Left renal pelvis (tissue), 4 donors: ENCODE measurements at regions not wholly inside any gene's neighbourhood (a gene's known extent, or its start where the extent isn't known, plus 50 kb on each side); places are given as distances from the start of the nearest gene placed in this dataset.
A peak's percentile ranks its signal among the peaks of the same experiment; 100 is the strongest.
"Not testable (repeated sequence)": the region's sequence is repeated elsewhere in the genome, so short reads cannot be mapped to it uniquely, and the experiment has no call there.

ENCODE experiments used
- DNase-seq, 4 donors: peaks; one replicate each; pipeline ENCODE4 v3.0.0-alpha.2; 2013; ENCODE audit warnings: low read depth in 4 of 4, low spot score in 3 of 4

DNA sequence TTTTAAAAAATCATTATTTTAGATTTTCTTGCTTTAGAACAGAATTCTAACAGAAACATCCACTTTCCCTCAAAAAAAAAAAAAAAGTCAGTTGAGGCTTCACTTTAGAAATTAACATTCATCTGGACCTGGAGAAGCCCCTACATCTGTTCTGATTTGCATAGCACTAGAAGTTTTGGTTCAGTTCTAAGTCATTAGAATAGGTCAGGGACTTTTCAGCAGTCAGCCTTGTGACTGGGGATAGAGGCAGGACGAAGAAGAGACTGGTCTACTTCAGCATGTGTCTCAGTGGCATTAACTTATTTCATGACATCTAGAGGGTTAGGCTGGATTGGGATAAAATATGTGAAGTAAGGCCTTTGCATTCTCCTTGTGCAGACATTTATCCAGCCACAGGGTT lies 215.8 kb upstream of the DAB2 start:
- DNase-seq, result no peak

DNA sequence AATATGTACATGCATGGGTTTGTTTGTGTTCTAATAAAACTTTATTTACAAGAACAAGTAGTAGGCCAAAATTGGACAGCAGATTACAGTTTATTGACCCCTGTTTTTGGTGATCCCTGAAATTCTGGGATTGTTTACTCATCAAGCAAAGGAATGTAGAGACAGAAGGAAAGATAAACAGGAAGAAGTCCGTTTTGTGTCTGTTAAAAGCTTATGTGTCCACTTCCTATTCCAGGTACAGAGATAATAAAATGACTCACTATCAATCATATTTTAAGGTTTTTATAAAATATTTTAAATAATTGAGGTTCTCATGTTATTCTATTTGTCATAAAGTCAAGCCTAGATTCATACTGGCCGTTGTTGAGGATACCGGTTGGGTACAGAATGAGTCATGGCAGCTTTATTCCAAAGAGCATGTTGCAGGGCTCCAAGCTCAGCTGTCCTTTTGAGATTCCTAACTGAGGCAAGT lies 214.9 kb upstream of the DAB2 start:
- no peak for DNase-seq

DNA sequence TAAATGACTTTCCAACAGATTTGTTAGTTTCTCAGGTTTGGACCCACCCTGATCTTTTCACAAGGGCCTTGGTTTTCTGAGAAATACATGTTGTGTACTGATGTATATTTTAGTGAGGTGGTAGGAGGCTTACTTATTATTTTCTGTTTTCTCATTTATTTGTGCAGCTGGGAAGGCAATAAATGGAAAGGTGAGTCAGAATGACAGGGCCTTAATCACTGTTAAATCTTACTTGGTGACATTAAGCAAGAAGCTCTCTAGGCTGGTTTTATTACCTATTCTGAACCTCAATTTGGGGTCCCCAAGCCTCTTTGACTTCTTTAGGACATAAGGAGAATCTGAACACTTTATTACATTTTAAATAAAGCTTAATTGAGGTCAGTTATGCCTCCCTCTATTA lies 214.0 kb upstream of the DAB2 start:
- DNase-seq, result no peak

DNA sequence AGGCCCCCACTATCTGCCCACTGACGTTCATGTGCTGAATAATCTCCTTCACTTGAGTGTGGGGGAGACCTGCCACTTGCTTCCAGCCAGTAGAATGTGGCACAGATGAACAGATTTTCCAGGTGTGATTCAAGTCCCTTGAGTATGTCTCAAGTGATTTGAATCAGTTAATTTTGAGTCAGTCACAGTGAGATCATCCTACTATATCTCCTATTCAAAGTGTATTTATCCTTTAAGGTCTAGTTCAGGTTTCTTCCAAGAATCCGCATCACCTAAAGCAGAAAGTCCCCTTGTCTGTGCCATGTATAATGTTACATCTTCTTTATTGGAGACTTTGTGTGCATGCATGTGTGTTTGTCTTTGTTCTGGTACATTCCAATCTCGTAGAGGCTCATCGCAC lies 208.3 kb upstream of the DAB2 start:
- no peak for DNase-seq

DNA sequence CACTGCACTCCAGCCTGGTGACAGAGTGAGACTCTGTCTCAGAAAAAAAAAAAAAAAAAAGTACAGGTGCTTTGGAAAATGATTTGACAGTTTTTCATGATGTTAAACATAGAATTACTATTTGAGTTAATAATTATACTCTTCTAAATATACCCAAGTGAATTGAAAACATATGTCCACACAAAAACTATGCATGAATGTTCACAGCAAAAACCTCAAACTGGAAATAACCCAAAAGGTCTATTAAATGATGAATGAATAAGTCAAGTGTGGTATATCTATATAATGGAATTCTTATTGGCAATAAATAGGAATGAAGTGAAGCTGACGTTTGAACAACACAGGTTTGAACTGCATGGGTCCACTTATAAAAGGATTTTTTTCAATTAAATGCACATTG lies 207.2 kb upstream of the DAB2 start:
- DNase-seq, result no peak

DNA sequence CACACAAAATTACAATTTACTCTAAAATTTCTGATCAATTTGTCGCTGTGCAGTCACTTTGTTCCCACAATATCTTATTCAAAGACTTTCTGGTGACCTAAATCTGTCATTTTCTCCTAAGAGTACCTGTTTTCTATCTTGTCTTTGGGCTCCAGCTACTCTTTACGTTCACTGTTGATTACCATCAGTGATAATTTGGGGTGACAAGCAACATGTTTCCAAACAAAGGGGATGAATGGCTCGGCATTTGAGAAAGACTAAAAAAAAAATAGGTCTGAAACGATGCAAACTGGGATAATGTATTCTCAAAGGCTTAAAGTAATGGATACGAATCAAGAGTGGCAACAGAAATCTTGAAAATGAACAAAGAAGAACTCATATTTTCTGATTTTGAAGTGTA lies 205.2 kb upstream of the DAB2 start:
- DNase-seq, result no peak

DNA sequence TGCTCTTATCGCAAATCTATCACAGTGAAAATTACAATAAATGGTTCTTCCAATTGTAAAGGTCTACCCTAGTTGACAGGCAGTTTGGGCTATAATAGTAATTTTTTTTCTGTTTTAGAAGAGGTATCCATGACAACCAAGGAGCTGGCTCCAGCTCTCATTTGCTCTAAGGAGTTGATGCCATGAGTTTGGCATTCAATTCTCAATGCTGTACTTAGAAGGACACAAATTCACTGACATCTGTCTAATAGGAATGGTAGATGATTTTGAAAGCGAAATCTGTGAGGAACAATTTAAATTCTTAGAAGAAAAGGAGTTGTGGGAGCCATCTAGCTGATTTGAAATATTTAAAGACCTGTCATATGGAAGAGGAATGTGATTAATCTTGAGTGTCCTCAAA lies 203.6 kb upstream of the DAB2 start:
- no peak for DNase-seq

DNA sequence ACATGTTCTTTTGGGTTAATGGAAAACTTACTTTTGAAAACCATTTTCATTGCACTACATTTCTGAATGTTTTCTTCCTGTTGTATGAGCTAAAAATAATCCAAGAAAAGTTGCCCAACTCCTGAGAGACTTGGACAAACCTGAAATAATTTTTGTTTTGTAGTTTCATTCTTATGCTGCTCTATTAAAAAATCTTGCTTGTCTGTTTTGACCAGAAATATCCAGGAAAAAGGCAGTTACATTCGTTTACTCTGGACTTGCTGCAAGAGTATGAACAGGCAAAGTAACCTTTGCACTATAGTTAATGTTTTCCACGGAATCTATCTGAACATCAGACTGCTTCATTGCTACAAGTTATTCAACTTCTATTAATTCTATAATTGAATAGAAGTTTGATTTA lies 200.1 kb upstream of the DAB2 start:
- DNase-seq, result peak in 1 of 4 donors; percentile 10

DNA sequence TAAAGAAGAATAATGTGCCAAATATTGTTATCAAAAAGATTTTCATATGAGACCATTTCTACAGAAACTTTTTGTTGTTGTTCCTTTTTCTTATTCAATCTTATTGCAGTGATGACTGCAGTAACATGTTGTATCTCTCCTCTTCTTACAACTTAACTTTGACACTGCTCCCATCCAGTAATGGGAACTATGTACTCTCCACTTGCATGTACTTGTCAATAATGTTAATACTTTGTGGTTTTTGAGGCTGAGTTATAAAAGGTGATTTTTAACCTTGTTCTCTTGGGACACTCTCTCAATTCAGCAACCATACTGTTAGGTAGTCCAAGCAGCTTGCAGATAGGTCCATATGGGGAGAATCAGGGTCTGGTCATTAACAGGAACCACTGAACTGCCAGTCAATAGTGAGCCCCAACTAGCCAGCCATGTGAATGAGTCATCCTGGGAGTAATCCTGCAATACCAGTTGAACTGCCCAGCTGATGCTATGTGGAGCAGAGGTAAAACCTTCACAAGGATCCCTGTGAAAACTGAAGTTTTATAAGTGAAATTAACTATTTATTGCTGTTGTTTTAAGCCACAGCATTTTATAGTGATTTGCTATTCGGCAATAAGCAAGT lies 199.6 kb upstream of the DAB2 start:
- DNase-seq, result peak in 2 of 4 donors; percentile 35 to 47

DNA sequence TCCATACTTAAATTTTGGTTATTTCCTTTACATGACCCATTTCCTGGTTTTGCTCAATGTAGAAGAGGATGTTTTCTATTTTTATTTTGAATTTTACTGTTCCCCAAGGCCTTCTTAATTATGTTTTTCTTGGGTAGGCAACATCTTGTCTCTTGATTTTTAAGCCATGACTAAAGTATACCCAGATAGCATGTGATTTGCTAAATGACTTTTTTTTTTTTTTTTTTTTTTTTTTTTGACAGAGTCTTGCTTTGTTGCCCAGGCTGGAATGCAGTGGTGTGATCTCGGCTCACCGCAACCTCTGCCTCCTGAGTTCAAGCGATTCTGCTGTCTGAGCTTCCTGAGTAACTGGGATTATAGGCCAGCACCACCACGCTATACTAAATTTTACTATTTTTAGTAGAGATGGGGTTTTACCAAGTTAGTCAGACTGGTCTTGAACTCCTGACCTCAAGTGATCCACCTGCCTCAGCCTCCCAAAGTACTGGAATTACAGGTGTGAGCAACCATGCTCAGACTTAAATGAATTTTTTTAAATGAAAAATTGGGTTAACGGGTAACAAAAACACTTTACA lies 198.6 kb upstream of the DAB2 start:
- DNase-seq, result no peak

DNA sequence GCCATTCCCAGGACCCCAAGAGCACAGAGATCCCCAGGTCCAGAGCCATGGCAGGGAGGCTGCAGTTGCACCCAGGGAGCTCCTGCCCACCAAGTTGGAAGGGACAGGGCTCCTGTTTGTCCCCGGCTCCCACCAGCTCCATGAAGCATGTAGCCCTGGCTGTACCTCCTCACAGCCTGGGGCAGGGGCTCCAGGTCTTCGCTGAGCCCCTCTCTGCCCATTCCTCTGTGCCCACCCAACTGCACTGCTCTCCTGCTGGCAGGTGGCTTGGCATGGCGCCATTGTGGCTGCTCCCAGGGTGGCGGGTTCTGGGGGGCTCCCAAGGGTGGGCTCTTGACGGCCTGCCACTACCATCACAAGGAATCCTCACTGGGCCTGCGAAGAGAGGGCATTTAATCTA lies 197.5 kb upstream of the DAB2 start:
- DNase-seq, result no peak

DNA sequence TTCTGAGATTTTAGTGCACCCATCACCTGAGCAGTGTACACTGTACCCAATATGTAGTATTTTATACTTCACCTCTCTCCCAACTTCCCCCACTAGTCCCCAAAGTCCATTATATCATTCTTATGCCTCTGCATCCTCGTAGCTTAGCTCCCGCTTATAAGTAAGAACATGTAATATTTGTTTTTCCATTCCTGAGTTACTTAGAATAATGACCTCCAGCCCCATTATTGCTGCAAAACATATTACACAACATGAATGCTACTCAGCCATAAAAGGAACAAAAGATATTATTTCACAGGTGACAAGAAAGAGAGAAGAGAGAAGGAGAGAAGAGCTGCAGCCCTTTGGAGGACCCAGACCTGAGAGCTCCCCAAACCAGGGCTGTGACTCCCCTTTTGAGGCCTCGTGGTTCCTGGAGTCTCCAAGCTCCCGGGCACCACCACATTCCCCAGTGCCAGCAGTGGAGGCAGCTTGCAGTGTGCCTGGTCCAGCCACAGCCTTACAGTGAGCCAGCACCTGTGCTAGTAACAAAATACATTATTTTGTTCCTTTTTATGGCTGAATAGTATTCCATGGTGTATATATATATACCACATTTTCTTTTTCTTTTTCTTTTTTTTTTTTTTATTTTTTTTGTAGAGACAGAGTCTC lies 194.5 kb upstream of the DAB2 start:
- no peak for DNase-seq

DNA sequence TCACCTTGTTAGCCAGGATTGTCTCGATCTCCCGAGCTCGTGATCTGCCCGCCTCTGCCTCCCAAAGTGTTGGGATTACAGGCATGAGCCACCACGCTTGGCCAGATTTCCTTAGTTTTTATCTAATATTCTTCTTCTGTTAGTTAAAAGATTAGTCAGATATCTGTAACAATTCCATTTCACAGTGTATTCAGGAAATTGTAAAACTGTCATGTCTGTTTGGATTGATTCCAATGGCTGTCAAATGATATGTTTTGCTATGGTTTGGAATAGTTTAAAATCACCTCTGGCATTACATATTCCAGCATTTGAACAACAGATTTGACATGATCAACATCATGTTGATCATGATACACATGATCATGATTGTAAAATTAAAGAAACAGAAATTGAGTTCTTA lies 193.6 kb upstream of the DAB2 start:
- no peak for DNase-seq

DNA sequence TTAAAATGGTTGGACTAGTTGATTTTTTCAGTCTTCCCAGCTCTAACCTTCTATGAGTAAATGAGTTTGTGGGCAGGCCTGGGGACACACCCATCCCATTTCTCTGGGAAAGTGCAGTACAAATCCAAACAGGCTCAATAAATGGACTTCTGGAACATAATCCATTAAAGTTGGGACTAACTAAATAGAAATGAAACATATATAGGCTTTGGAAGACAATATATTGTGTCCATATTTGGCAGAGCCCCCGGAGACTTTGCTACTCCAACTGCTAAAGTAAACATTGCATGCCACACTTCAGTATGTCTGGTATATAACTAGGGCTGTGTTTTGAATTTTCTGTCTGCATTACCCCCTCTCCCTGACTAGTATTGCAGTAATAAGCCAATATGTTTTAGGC lies 191.4 kb upstream of the DAB2 start:
- no peak for DNase-seq

DNA sequence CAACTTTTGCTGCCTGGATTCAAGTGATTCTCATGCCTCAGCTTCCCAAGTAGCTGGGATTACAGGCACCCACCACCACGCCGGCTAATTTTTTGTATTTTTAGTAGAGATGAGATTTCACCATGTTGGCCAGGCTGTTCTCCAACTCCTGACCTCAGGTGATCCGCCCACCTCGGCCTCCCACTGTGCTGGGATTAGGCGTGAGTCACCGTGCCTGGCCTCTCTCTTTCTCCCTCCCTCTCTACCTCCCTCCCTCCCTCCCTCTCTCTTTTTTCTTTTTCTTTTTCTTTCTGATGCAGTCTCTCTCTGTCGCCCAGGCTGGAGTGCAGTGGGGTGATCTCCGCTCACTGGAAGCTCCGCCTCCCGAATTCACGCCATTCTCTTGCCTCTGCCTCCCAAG lies 186.3 kb upstream of the DAB2 start:
- DNase-seq, result not testable (repeated sequence)

DNA sequence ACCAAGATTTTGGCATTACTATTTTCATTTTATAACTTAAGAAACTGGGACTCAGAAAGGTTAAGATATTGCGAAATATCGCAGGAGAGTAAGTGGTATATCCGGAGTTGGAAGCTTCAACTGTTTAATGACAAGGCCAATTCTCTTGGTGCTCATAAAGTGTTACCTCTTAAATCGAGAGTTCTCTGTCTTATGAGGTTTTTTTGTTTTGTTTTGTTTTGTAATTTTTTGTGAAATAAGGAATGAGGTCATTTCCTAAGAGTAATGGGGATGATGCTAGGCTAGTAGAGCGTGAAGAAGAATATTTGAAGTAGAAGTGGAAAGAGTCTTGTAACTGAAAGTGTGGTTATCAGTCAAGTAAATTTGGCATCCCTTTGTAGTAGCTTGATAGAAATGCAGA lies 183.2 kb upstream of the DAB2 start:
- no peak for DNase-seq

DNA sequence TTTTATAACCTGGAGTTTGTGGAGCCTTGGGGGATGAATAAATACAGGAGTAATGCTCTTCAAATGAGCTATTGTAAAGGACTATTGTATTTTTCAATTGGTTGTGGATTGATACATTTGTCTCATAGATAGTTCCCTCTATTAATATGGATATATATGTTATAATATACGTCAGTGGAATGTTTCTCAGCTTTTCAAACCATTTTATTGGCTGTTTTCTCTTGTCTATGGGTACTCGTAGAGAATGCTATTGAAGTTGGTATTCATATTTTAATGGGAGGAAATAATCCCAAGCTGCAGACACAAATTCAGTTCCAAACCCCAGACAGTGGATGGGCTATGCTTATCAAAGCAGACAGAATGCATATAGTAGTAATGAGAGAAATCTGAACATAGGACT lies 181.8 kb upstream of the DAB2 start:
- DNase-seq, result no peak

DNA sequence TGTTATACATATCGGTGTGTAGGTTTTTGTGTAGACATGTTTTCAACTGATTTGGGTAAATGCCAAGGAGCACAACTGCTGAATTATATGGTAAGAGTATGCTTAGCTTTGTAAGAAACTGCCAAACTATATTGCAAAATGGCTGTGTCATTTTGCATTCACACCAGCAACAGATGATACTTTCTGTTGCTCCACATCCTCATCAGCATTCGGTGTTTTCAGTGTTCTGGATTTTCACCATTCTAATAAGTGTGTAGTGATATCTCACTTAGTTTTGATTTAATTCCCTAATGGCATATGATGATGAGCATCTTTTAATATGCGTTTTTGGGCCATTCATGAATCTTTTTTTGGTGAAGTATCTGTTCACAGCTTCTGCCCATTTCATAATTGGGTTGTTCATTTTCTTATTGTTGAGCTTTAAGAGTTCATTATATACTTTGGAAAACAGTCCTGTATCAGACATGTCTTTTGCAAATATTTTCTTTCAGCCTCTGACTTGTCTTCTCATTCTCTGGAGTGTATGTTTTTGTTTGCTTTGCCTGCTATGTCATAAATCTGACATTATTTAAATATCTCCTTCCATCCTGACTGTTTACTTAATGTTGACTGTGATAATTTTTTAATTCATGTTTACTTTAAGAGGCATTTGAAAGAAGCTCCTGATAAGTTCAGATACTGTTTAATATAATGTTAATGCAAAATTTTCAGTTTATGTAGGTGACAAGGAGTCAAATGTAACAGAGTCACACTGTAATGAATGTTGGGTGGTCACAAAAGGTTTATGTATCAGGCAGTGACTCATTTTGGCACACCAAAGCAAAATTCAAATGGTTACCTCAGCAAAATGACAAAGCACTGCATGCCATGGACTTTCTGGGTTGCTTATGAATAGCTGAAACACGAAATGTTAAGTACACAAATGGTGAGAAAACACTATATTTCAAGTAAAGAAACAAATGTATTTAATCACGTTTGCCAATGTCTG lies 181.1 kb upstream of the DAB2 start:
- no peak for DNase-seq

DNA sequence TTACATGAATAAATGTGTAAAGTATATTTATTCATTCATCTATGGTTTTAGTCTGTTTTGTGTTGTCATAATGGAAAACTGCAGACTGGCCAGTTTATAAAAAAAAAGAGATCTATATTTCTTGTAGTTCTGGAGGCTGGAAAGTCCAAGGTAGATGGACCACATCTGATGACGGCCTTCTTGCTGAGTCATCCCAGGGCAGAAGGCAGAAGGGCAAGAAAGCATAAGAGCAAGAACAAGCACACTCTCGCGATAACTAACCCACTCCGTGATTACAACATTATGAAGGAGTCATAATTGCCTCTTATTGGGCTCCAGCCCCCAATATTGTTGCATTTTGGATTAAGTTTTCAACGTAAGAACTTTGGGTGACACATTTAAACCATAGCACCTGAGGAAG lies 180.4 kb upstream of the DAB2 start:
- no peak for DNase-seq

DNA sequence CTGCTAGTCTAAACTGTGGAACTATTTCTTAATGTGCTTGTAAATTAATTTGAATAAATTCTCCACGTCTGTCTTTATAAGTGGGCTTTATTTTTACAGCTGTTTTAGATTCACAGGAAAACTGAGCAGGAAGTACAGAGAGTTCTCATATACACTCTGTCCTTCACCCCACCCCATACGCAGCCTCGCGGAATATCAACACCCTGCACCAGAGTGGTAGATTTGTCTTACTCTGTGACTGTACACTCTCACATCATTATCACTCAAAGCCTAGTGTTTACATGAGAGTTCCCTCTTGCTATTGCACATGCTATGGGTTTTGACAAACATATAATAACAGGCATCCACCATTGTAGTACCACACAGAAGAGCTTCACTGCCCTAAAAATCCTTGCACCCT lies 179.7 kb upstream of the DAB2 start:
- DNase-seq, result no peak

DNA sequence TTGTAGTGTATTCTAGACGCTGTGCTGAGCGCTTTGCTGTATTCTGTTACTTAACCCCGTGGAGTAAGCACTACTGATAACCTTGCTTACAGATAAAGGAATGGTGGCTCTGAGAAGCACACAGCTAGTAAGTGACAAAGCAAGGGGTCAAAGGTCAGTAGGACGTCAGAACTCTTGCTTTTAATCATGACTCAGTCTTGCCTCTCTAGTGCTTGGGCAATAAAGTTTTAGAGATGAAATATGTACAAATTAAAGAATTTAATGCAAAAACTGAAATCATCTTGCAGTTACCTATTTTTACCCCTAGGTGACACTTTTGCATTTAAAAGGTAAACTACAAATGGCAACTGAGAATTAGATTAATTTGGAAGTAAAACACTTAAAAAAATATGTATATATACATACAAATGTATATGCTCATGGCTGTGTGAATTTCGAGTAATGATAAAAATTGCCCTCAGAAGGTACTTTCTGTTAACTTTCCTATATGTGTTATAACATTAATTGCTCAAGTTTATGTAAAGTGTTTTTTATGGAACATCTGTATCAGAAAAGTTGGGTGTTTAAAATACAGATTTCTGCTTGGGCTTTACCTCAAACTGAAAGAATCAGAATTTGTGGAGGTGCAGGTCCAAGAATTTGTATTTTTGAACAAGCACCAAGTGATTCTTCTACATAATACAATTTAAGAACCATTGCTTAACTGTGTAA lies 175.1 kb upstream of the DAB2 start:
- DNase-seq, result no peak
